ENCODE measurements at regions not wholly inside any gene's neighbourhood (a gene's known extent, or its start where the extent isn't known, plus 50 kb on each side); places are given as distances from the start of the nearest gene placed in this dataset.

GRCh38 chrX:23079347-23079746, 79.6 kb downstream of the DDX53 start:
- no peak overlapping the region for H3K4me3 ChIP-seq (ENCODE audit: low read depth, low read length, poor library complexity, severe bottlenecking)
- no peak overlapping the region for H3K27ac ChIP-seq (ENCODE audit: low read depth, low read length, poor library complexity, severe bottlenecking)
- H3K4me1 ChIP-seq (ENCODE audit: insufficient read depth, low read length, severe bottlenecking) = no peaks in the 10 kb centered on the region
- no peaks in the 10 kb centered on the region for H4K20me1 ChIP-seq (ENCODE audit: insufficient read depth, low read length)
- no peaks in the 10 kb centered on the region for H3K9me3 ChIP-seq (ENCODE audit: low read length)
- H3K9ac ChIP-seq (ENCODE audit: low read length) = no peak overlapping the region
- H3K36me3 ChIP-seq (ENCODE audit: insufficient read depth, low read length) = no peaks in the 10 kb centered on the region
- TF ChIP-seq, protein P1, sequence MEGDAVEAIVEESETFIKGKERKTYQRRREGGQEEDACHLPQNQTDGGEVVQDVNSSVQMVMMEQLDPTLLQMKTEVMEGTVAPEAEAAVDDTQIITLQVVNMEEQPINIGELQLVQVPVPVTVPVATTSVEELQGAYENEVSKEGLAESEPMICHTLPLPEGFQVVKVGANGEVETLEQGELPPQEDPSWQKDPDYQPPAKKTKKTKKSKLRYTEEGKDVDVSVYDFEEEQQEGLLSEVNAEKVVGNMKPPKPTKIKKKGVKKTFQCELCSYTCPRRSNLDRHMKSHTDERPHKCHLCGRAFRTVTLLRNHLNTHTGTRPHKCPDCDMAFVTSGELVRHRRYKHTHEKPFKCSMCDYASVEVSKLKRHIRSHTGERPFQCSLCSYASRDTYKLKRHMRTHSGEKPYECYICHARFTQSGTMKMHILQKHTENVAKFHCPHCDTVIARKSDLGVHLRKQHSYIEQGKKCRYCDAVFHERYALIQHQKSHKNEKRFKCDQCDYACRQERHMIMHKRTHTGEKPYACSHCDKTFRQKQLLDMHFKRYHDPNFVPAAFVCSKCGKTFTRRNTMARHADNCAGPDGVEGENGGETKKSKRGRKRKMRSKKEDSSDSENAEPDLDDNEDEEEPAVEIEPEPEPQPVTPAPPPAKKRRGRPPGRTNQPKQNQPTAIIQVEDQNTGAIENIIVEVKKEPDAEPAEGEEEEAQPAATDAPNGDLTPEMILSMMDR (IDR thresholded peaks at IDR 0.05; ENCODE audit: low read length) = no peak
- TF ChIP-seq EZH2 (IDR thresholded peaks at IDR 0.05; ENCODE audit: borderline replicate concordance, low read length) = no peak
- no peaks in the 10 kb centered on the region for H3K9me2 ChIP-seq (ENCODE audit: low read depth, low read length)
- no peaks in the 10 kb centered on the region for H3K79me2 ChIP-seq (ENCODE audit: insufficient read depth, low read length)
- no peak overlapping the region for H2AFZ ChIP-seq (ENCODE audit: low read length)
- no peaks in the 10 kb centered on the region for H3K27me3 ChIP-seq (ENCODE audit: insufficient read depth, low read length)
- no peaks in the 10 kb centered on the region for H3F3A ChIP-seq (ENCODE audit: insufficient read depth, low read length)
- H3K4me2 ChIP-seq (ENCODE audit: low read length) = no peak overlapping the region

GRCh38 chrX:23100826-23101225, 101.1 kb downstream of the DDX53 start:
- no peaks in the 10 kb centered on the region for H3K79me2 ChIP-seq (ENCODE audit: insufficient read depth, low read length)
- no peaks in the 10 kb centered on the region for H4K20me1 ChIP-seq (ENCODE audit: insufficient read depth, low read length)
- H3K4me1 ChIP-seq (ENCODE audit: insufficient read depth, low read length, severe bottlenecking) = no peaks in the 10 kb centered on the region
- no peaks in the 10 kb centered on the region for H3K27me3 ChIP-seq (ENCODE audit: insufficient read depth, low read length)
- no peaks in the 10 kb centered on the region for H3K9me2 ChIP-seq (ENCODE audit: low read depth, low read length)
- no peaks in the 10 kb centered on the region for H3K36me3 ChIP-seq (ENCODE audit: insufficient read depth, low read length)
- no peaks in the 10 kb centered on the region for H3F3A ChIP-seq (ENCODE audit: insufficient read depth, low read length)
- no peak overlapping the region for H3K4me2 ChIP-seq (ENCODE audit: low read length)
- H3K9ac ChIP-seq (ENCODE audit: low read length) = no peak overlapping the region
- no peaks in the 10 kb centered on the region for H3K9me3 ChIP-seq (ENCODE audit: low read length)
- TF ChIP-seq, protein P1 (IDR thresholded peaks at IDR 0.05; ENCODE audit: low read length) = no peak
- TF ChIP-seq EZH2 (IDR thresholded peaks at IDR 0.05; ENCODE audit: borderline replicate concordance, low read length) = no peak
- H3K4me3 ChIP-seq (ENCODE audit: low read depth, low read length, poor library complexity, severe bottlenecking) = no peak overlapping the region
- H2AFZ ChIP-seq (ENCODE audit: low read length) = no peak overlapping the region
- H3K27ac ChIP-seq (ENCODE audit: low read depth, low read length, poor library complexity, severe bottlenecking) = no peak overlapping the region

DNA sequence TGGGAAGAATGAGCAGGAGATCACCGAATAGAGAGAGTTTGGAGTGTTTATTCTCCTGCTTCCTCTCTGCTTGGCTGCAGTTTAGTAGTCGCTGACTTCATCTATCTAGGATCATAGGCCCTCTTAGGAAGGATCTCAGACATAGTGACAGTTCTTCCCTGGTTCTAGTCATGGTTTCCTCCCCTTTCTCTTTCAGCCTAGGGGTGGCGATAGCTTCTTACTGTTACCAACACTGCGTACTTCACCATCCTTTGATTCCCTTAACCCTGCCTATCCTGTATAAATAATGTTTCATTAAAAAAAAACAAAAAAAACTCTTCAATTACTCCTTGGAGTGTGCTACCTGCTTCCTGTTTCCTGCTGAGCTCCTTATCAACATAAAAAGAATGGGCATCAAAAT, 103.8 kb downstream of the DDX53 start:
- Histone ChIP-seq H3F3A (ENCODE audit: insufficient read depth, low read length) (no peaks in the 10 kb centered on the region), H3K4me3 (ENCODE audit: low read depth, low read length, poor library complexity, severe bottlenecking) (no peak overlapping the region), H4K20me1 (ENCODE audit: insufficient read depth, low read length) (no peaks in the 10 kb centered on the region), H3K9me2 (ENCODE audit: low read depth, low read length) (no peaks in the 10 kb centered on the region), H2AFZ (ENCODE audit: low read length) (no peak overlapping the region), H3K27ac (ENCODE audit: low read depth, low read length, poor library complexity, severe bottlenecking) (no peak overlapping the region), H3K4me1 (ENCODE audit: insufficient read depth, low read length, severe bottlenecking) (no peaks in the 10 kb centered on the region), H3K36me3 (ENCODE audit: insufficient read depth, low read length) (no peaks in the 10 kb centered on the region), H3K9ac (ENCODE audit: low read length) (no peak overlapping the region), H3K4me2 (ENCODE audit: low read length) (no peak overlapping the region), H3K27me3 (ENCODE audit: insufficient read depth, low read length) (no peaks in the 10 kb centered on the region), H3K79me2 (ENCODE audit: insufficient read depth, low read length) (no peaks in the 10 kb centered on the region), H3K9me3 (ENCODE audit: low read length) (no peaks in the 10 kb centered on the region)
- TF ChIP-seq, protein P1 (IDR thresholded peaks at IDR 0.05; ENCODE audit: low read length) = no peak
- no peak for TF ChIP-seq EZH2 (IDR thresholded peaks at IDR 0.05; ENCODE audit: borderline replicate concordance, low read length)

Data from OCI-LY1 (cell line).